Peyer's patch (tissue), 4 donors: ENCODE measurements at regions not wholly inside any gene's neighbourhood (a gene's known extent, or its start where the extent isn't known, plus 50 kb on each side); places are given as distances from the start of the nearest gene placed in this dataset.

Source experiments
- DNase-seq, 3 donors: peaks; one replicate each; pipeline ENCODE4 v3.0.0-alpha.2; 2017 to 2019
- H3K27ac ChIP-seq, 4 donors: fragments of 200-600 bp; sonication (generic); one replicate each; pipeline ENCODE4 v1.5.1; 2016 to 2019
- H3K27me3 ChIP-seq, 2 donors: fragments of 200-600 bp; sonication (generic); one replicate each; pipeline ENCODE4 v1.5.1; 2019
- H3K36me3 ChIP-seq, 3 donors: fragments of 200-600 bp; sonication (generic); one replicate each; pipeline ENCODE4 v1.5.1; 2016 to 2019
- H3K4me1 ChIP-seq, 4 donors: fragments of 200-600 bp; sonication (generic); one replicate each; pipeline ENCODE4 v1.5.1; 2016 to 2019
- H3K4me3 ChIP-seq, 4 donors: fragments of 200-600 bp; sonication (generic); 1 replicate in 3 of 4; 2 replicates in 1 of 4; pipeline ENCODE4 v1.5.1; 2016 to 2019; ENCODE audit warnings: mild to moderate bottlenecking in 1 of 4
- H3K9me3 ChIP-seq, 4 donors: fragments of 200-600 bp; sonication (generic); one replicate each; pipeline ENCODE4 v1.5.1; 2016 to 2019; ENCODE audit warnings: mild to moderate bottlenecking in 1 of 4
- POLR2A ChIP-seq, 2 donors: fragments of 450-650 bp; IDR thresholded peaks; one replicate each; pipeline ENCODE4 v1.5.1; 2017; ENCODE audit warnings: antibody characterized with exemption in 2 of 2, mild to moderate bottlenecking in 2 of 2, moderate library complexity in 2 of 2
- TF ChIP-seq, protein P1 (sequence below), 6 experiments: fragments of 450-650 bp in 4 of 6; fragments of 200-600 bp in 2 of 6; sonication (generic) in 1 of 6; IDR thresholded peaks; one replicate each; pipeline ENCODE4 v1.5.1; 2017 to 2019; ENCODE audit warnings: antibody characterized with exemption in 6 of 6, mild to moderate bottlenecking in 3 of 6, moderate library complexity in 1 of 6

DNA sequence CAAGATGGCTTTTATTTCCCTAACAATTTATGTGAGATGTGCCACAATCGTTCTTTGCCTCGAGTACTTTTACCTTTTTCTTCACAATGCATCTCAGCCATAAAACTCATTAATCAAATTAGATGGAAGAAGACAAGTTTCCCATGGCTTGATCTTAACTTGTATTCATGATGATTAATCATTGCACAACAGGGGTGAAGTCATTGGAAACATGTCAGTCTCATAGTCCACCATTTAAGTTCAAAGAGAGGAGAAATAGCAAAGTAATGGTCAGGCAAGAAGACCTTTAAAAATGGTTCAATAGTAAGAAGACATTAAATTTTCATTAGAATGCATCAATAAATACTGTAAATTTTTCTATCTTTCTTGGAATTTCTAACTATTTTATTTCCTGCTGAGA lies 136.3 kb downstream of the FOXG1 start:
- no peak overlapping the region for H3K27ac ChIP-seq
- no peak for DNase-seq
- no peaks in the 10 kb centered on the region for H3K27me3 ChIP-seq
- H3K36me3 ChIP-seq, result no peaks in the 10 kb centered on the region
- H3K4me3 ChIP-seq, result no peak overlapping the region
- H3K9me3 ChIP-seq, result no peaks in the 10 kb centered on the region
- no peaks in the 10 kb centered on the region for H3K4me1 ChIP-seq
- TF ChIP-seq, protein P1, sequence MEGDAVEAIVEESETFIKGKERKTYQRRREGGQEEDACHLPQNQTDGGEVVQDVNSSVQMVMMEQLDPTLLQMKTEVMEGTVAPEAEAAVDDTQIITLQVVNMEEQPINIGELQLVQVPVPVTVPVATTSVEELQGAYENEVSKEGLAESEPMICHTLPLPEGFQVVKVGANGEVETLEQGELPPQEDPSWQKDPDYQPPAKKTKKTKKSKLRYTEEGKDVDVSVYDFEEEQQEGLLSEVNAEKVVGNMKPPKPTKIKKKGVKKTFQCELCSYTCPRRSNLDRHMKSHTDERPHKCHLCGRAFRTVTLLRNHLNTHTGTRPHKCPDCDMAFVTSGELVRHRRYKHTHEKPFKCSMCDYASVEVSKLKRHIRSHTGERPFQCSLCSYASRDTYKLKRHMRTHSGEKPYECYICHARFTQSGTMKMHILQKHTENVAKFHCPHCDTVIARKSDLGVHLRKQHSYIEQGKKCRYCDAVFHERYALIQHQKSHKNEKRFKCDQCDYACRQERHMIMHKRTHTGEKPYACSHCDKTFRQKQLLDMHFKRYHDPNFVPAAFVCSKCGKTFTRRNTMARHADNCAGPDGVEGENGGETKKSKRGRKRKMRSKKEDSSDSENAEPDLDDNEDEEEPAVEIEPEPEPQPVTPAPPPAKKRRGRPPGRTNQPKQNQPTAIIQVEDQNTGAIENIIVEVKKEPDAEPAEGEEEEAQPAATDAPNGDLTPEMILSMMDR (IDR thresholded peaks at IDR 0.05), result no peak
- no peak for TF ChIP-seq POLR2A (IDR thresholded peaks at IDR 0.05)

DNA sequence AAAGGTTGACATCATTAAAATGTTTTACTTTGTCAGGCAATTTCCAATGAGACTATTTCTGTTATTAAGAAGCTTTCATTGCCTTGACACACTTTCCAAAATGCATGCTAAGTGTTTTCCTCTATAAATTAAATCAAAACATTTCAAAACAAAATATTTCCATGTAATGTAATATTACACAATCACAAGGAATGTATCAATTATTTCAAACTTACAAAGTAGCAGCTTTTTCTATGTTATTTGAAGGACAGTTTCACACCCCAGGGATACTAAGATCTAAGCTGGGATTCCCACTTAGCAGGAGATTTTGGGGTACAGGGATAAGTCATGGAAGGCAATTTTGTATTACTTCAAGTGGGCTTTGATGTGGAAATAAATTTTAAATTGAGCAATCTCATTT lies 144.9 kb downstream of the FOXG1 start:
- TF ChIP-seq POLR2A (IDR thresholded peaks at IDR 0.05), result no peak
- TF ChIP-seq, protein P1 (IDR thresholded peaks at IDR 0.05), result no peak
- H3K27me3 ChIP-seq, result no peaks in the 10 kb centered on the region
- no peak overlapping the region for H3K27ac ChIP-seq
- H3K36me3 ChIP-seq, result no peaks in the 10 kb centered on the region
- no peaks in the 10 kb centered on the region for H3K4me1 ChIP-seq
- no peak overlapping the region for H3K4me3 ChIP-seq
- DNase-seq, result no peak
- H3K9me3 ChIP-seq, result no peaks in the 10 kb centered on the region

DNA sequence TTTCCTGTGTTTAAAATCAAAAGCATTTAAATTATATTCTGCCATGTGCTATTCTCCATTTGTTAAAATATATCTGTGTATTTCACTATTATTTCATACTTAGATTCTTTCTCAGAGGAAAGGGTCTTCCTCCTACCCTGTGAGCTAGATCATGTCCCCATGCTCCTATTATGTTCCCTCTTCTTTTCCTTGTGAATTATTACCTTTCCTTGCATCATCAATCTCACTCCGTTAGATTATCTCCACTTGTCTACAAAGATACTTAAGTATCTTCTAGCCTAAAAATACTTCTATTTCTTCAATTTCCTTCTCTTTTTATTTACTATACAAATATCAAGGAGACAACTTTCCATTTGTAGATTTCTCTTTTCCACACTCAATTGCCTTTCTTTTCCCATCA lies 146.5 kb downstream of the FOXG1 start:
- Histone ChIP-seq H3K27me3 (no peaks in the 10 kb centered on the region), H3K4me3 (no peak overlapping the region), H3K36me3 (no peaks in the 10 kb centered on the region), H3K9me3 (no peaks in the 10 kb centered on the region), H3K27ac (no peak overlapping the region), H3K4me1 (no peaks in the 10 kb centered on the region)
- no peak for DNase-seq
- TF ChIP-seq, protein P1 (IDR thresholded peaks at IDR 0.05), result no peak
- TF ChIP-seq POLR2A (IDR thresholded peaks at IDR 0.05), result no peak

DNA sequence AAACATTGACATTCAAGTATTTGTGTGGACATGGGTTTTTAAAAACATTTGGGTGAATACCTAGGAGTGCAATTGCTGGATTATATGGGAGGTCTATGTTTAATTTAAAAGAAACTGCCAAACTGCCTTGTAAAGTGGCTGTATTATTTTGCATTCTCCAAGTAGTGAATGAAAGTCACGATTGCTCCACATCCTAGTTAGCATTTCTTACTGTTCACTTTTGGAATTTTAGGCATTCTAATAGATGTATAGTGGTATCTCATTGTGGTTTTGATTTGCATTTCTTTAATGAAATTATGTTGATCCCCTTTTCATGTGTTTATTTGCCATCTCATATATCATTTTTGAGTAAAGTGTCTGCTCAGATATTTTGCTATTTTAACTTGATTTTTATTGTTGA lies 159.5 kb downstream of the FOXG1 start:
- Histone ChIP-seq H3K27me3 (no peaks in the 10 kb centered on the region), H3K4me1 (no peaks in the 10 kb centered on the region), H3K9me3 (no peaks in the 10 kb centered on the region), H3K36me3 (no peaks in the 10 kb centered on the region), H3K27ac (no peak overlapping the region), H3K4me3 (no peak overlapping the region)
- TF ChIP-seq, protein P1 (IDR thresholded peaks at IDR 0.05), result no peak
- no peak for TF ChIP-seq POLR2A (IDR thresholded peaks at IDR 0.05)
- DNase-seq, result no peak

DNA sequence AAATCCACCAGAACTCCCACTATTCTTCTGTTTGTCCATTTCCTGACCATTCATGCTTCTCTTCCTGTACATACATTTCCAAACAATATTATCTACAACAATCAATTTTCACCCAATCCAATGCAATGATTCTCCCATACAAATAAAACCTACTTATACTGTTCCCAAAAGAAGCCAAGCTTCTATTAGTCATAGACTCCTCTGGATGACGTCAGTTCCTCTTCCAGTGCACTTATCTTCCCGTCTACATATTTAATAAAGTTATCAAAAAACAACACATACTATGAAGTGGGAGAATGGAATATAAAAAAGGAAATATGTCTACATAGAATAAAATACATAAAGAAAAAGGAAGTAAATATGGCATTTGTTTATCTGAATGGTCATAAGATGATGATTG lies 165.4 kb downstream of the FOXG1 start:
- Histone ChIP-seq H3K27ac (no peak overlapping the region), H3K27me3 (no peaks in the 10 kb centered on the region), H3K9me3 (no peaks in the 10 kb centered on the region), H3K4me1 (no peaks in the 10 kb centered on the region), H3K4me3 (no peak overlapping the region), H3K36me3 (no peaks in the 10 kb centered on the region)
- TF ChIP-seq, protein P1 (IDR thresholded peaks at IDR 0.05), result no peak
- no peak for TF ChIP-seq POLR2A (IDR thresholded peaks at IDR 0.05)
- DNase-seq, result no peak

DNA sequence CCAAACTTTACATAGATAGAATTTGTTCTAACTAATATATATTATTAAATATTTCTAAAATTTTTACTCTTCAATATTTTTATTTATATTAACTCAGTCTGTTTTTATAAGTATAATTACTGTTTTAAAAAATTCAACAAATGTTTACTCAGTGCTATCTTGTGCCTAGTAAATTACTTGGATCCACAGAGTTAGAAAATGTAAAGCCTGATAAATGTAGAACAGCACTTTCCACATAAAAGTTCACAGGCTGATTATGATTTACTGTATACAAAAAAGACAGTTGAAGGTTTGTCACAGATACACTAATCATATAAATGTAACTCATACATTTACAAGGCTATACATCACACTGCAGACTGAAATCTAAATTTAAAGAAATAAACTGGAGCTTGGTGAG lies 170.0 kb downstream of the FOXG1 start:
- Histone ChIP-seq H3K9me3 (no peaks in the 10 kb centered on the region), H3K27ac (no peak overlapping the region), H3K27me3 (no peaks in the 10 kb centered on the region), H3K4me3 (no peak overlapping the region), H3K36me3 (no peaks in the 10 kb centered on the region), H3K4me1 (no peaks in the 10 kb centered on the region)
- TF ChIP-seq POLR2A (IDR thresholded peaks at IDR 0.05), result no peak
- TF ChIP-seq, protein P1 (IDR thresholded peaks at IDR 0.05), result no peak
- no peak for DNase-seq
